Neural progenitor cell (in vitro differentiated cells): ENCODE measurements at regions not wholly inside any gene's neighbourhood (a gene's known extent, or its start where the extent isn't known, plus 50 kb on each side); places are given as distances from the start of the nearest gene placed in this dataset.

Source experiments
- CTCF ChIP-seq: fragments of 200-600 bp; sonication (generic); IDR thresholded peaks from 2 replicates; pipeline ENCODE4 v1.5.1; 2017; ENCODE audit warnings: antibody characterized with exemption, mild to moderate bottlenecking
- EZH2 ChIP-seq: fragments of 200-600 bp; sonication (generic); IDR thresholded peaks from 2 replicates; pipeline ENCODE4 v1.6.1; 2017; ENCODE audit warnings: antibody characterized with exemption, mild to moderate bottlenecking, moderate library complexity
- EZH2phosphoT487 ChIP-seq: fragments of 200-600 bp; sonication (generic); IDR thresholded peaks from 2 replicates; pipeline ENCODE4 v1.6.1; 2017; ENCODE audit warnings: antibody characterized with exemption

DNA sequence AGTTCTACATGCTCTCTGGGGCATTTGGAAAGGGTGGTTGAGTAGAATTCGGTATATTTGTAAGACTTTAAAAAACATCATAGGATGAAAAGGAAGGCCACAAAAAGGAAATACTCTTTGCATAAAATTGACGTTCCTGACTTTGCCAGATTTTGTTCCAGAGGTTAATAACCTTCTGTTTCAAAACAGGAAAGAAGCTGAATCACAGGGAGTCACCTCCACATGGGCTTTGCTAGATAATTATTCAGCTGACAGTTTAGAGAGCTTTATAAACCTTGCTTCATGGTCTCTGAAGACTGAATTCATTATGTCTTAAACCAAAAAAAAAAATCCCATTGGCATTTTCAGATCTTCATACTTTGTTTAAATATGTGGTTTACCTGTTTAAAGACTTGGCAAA lies 203.7 kb downstream of the SEMA6A start:
- TF ChIP-seq EZH2, result no peak
- no peak for TF ChIP-seq CTCF
- TF ChIP-seq EZH2phosphoT487, result no peak
